Progenitor cell of endocrine pancreas (in vitro differentiated cells): ENCODE measurements at regions not wholly inside any gene's neighbourhood (a gene's known extent, or its start where the extent isn't known, plus 50 kb on each side); places are given as distances from the start of the nearest gene placed in this dataset.

Source experiments
- DNase-seq: peaks from one replicate; pipeline ENCODE4 v3.0.0; 2021; ENCODE audit warnings: low spot score; ENCODE audit not compliant: unreplicated experiment
- H3K27ac Mint-ChIP-seq: 2 replicates; pipeline ENCODE4 v1.8.0; 2021; ENCODE audit warnings: mild to moderate bottlenecking, moderate library complexity, mixed read lengths
- H3K27me3 Mint-ChIP-seq: 2 replicates; pipeline ENCODE4 v1.8.0; 2021; ENCODE audit warnings: mixed read lengths
- H3K36me3 Mint-ChIP-seq: 2 replicates; pipeline ENCODE4 v1.8.0; 2022; ENCODE audit warnings: mixed read lengths; ENCODE audit not compliant: insufficient read depth
- H3K4me1 Mint-ChIP-seq: 2 replicates; pipeline ENCODE4 v1.8.0; 2021; ENCODE audit warnings: low read depth, mixed read lengths
- H3K4me3 Mint-ChIP-seq: 2 replicates; pipeline ENCODE4 v1.8.0; 2021; ENCODE audit warnings: low read depth, mild to moderate bottlenecking, moderate library complexity, mixed read lengths
- H3K9me3 Mint-ChIP-seq: 2 replicates; pipeline ENCODE4 v1.8.0; 2021; ENCODE audit warnings: low read depth, mixed read lengths
- TF ChIP-seq, protein P1 (sequence below): fragments of 200-600 bp; sonication (generic); IDR thresholded peaks from one replicate; pipeline ENCODE4 v1.5.0; 2021; ENCODE audit warnings: antibody characterized with exemption, mild to moderate bottlenecking; ENCODE audit not compliant: unreplicated experiment

DNA sequence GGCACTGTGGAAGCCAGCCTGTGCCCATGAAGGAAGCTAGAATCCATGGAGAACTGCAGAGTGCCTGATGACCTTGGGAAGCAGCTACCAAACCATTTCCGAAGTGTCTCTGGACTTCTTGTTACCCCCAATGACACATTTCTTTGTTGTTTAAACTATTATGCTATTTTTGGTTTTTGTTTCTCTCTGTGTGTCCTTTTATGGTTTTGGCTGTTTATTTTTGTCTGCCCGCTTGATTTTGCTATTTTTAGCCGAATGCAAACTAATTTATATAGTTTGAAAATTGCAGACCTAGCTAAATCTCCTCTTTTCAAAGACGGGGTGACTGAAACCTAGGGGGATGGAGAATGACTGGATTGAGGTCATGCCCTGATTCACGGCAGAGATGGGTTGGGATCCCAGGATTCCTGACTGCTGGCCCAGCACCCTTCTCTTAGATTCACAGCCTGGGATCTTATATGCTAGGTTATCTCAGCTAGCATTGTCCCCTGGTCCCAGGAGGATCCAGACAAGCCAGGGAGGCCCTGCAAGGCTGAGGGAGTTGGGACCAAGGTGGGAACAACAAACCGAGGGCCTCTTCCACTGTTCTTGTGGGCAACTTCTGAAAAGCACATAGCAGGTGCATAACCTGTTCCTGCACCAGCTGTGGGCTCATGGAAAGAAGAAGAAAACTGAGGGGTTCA is 116.3 kb upstream of the HAAO start:
- Mint-ChIP-seq H3K9me3 (no peaks in the 10 kb centered on the region), H3K27me3 (peaks cover 6% of the 10 kb centered on the region), H3K36me3 (no peaks in the 10 kb centered on the region), H3K4me1 (peaks cover 33% of the 10 kb centered on the region), H3K27ac (no peak overlapping the region), H3K4me3 (no peak overlapping the region)
- DNase-seq, result no peak
- TF ChIP-seq, protein P1, sequence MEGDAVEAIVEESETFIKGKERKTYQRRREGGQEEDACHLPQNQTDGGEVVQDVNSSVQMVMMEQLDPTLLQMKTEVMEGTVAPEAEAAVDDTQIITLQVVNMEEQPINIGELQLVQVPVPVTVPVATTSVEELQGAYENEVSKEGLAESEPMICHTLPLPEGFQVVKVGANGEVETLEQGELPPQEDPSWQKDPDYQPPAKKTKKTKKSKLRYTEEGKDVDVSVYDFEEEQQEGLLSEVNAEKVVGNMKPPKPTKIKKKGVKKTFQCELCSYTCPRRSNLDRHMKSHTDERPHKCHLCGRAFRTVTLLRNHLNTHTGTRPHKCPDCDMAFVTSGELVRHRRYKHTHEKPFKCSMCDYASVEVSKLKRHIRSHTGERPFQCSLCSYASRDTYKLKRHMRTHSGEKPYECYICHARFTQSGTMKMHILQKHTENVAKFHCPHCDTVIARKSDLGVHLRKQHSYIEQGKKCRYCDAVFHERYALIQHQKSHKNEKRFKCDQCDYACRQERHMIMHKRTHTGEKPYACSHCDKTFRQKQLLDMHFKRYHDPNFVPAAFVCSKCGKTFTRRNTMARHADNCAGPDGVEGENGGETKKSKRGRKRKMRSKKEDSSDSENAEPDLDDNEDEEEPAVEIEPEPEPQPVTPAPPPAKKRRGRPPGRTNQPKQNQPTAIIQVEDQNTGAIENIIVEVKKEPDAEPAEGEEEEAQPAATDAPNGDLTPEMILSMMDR, result no peak

DNA sequence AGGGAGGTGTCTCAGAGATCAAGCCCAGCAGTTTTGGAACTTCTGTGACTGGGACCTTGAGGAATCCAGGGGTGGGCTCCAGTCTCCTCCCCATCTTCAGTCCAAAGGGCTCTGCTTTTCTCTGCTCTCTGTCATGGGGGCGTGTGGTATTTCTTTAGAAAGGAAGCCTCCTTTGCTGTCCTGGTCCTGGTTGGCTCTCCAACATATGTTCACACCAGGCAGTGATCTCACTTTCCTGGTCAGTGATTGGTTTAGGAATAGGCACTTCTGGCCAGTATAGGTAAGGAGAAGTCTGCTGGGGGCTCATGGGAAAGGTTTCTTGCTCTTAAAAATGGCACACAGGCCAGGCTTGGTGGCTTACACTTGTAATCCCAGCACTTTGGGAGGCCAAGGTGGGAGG is 115.5 kb upstream of the HAAO start:
- peaks cover 35% of the 10 kb centered on the region for H3K4me1 Mint-ChIP-seq
- H3K27ac Mint-ChIP-seq, result no peak overlapping the region
- TF ChIP-seq, protein P1, result no peak
- peaks cover 6% of the 10 kb centered on the region for H3K27me3 Mint-ChIP-seq
- no peaks in the 10 kb centered on the region for H3K9me3 Mint-ChIP-seq
- no peak for DNase-seq
- H3K4me3 Mint-ChIP-seq, result no peak overlapping the region
- H3K36me3 Mint-ChIP-seq, result no peaks in the 10 kb centered on the region

DNA sequence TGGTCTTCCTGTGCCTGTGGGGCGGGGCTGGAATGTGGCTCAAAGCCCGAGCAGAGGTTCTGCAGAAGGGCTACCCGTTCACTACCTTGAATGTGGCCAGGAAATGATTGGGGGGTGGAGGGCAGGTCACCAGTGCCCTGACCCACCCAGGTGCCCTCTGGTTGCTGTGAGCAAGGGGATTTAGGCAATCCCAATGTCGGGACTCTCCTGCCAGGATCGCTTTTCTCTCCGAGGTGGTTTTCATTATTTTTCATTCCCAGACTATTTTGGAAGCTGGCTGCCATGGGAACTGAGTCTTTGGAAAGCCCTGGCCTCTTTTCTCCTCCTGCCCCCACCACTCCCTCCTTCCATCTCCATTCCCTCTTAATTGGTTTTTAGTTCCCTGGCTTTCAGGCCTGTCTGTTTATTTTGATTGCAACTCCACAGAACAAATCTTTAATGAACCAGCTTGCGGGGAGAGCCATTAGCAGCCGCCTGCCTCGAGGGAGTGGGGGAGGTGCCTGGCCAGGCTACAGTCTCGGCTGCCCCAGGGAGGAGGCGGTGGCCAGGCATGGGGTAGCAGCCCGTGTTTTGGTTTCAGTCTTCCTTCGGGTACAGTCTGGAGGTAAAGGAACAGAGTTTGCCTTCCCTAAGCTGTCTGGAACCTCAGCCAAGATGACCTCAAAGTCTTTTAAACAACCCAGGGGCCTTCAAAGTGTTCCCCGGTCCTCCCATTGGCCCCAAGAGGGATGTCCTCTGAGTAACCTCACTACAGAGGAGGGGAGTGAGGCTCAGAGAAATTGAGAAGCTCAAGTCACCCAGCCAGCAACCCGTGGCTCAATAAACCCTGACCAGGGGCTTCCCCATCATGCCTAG is 114.4 kb upstream of the HAAO start:
- peaks cover 35% of the 10 kb centered on the region for H3K4me1 Mint-ChIP-seq
- no peaks in the 10 kb centered on the region for H3K36me3 Mint-ChIP-seq
- H3K27ac Mint-ChIP-seq, result peak overlapping the region; percentile 47
- H3K27me3 Mint-ChIP-seq, result peaks cover 6% of the 10 kb centered on the region
- TF ChIP-seq, protein P1, result no peak
- DNase-seq, result no peak
- peak overlapping the region; percentile 25 for H3K4me3 Mint-ChIP-seq
- no peaks in the 10 kb centered on the region for H3K9me3 Mint-ChIP-seq

DNA sequence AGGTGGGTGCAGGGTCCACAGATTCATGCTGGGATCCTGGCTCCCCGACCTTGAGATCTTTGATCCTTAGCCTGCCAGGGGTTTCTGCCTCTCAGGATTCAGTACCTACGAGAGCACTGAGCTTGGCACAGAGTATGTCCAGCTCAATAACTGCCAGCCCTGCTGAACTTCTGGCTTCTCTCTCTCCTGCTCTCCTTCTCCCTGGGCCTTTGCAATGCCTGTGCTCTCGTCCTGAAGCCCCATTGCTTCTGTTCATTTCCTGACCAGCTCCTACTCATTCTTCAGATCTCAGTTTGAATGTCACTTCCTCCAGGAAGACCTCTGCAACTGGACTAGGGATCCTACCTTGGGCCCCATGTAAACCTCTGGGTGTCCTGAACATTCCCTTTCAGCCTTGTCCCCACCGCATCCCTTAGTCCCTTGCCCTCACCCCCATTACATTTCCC is 113.8 kb upstream of the HAAO start:
- no peak for DNase-seq
- no peaks in the 10 kb centered on the region for H3K9me3 Mint-ChIP-seq
- H3K36me3 Mint-ChIP-seq, result no peaks in the 10 kb centered on the region
- TF ChIP-seq, protein P1, result no peak
- peak overlapping the region; percentile 47 for H3K27ac Mint-ChIP-seq
- peaks cover 30% of the 10 kb centered on the region for H3K4me1 Mint-ChIP-seq
- no peak overlapping the region for H3K4me3 Mint-ChIP-seq
- H3K27me3 Mint-ChIP-seq, result peaks cover 9% of the 10 kb centered on the region

DNA sequence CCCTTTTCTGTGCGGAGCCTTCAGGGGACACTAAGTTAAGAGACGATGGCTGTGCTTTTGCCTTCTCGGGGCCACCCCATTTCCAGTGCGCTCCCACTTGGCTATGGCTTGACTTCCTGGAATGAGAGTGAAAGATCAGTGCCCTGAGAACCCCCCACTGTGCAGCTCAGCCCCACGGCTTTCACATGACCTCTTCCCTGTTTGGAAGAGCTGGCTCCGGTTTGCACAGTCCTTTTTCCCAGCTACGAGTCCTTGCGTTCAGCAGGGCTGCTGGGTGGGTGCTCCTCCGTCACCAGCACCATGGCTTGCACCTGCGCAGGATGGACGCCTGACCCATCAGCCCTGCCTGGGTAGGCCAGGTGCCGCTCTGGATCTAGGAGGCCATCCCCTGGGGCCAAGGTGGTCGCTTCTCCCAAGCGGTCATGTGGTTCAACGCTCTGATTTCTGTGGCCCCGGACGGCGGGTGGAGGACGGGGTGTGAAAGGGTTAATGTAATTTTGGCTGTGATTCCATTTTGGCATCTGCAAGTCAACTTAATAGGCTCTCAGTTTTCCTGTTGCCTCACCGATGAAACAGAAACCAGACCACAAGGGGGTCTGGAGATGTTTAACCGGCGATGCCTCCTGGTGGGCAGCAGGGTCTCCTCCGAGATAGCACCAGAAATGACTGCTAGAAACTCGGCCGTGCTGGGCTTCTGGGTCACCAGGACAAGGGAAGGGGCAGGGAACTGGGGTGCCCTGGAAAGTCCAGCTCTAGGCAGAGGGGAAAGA is 113.1 kb upstream of the HAAO start:
- Mint-ChIP-seq H3K36me3 (no peaks in the 10 kb centered on the region), H3K4me3 (no peak overlapping the region), H3K4me1 (peaks cover 28% of the 10 kb centered on the region), H3K27ac (peak overlapping the region; percentile 35), H3K27me3 (peaks cover 9% of the 10 kb centered on the region), H3K9me3 (no peaks in the 10 kb centered on the region)
- TF ChIP-seq, protein P1, result peak; percentile 17
- DNase-seq, result no peak
